HG03521 (cell line): ENCODE measurements at regions not wholly inside any gene's neighbourhood (a gene's known extent, or its start where the extent isn't known, plus 50 kb on each side); places are given as distances from the start of the nearest gene placed in this dataset.

Experiments
- ATAC-seq: cut with Tn5 transposase; IDR thresholded peaks from one replicate; pipeline ENCODE4 v1.9.1; 2021; ENCODE audit warnings: mild to moderate bottlenecking, moderate library complexity; ENCODE audit not compliant: unreplicated experiment

- ATAC-seq = no peak
Measured at GRCh38 chr1:201653883-201654282, 115.0 kb downstream of the NAV1 start.

- no peak for ATAC-seq
Measured at GRCh38 chr1:201655243-201655642, 116.3 kb downstream of the NAV1 start.

- no peak for ATAC-seq
Measured at GRCh38 chr1:201655910-201656309, 117.0 kb downstream of the NAV1 start.

GRCh38 chr1:201656311-201657032 lies 117.5 kb downstream of the NAV1 start:
- ATAC-seq = no peak

- ATAC-seq = no peak
Measured at GRCh38 chr1:201659572-201659971, 120.6 kb downstream of the NAV1 start.

- no peak for ATAC-seq
Measured at GRCh38 chr1:201660931-201661822, 122.2 kb downstream of the NAV1 start.

GRCh38 chr1:201661823-201662359 lies 123.0 kb downstream of the NAV1 start:
- no peak for ATAC-seq

- no peak for ATAC-seq
Measured at GRCh38 chr1:201662646-201663045, 123.7 kb downstream of the NAV1 start.

- ATAC-seq = no peak
Measured at GRCh38 chr1:201663491-201664113, 124.7 kb downstream of the NAV1 start.

- ATAC-seq = no peak
Measured at GRCh38 chr1:201665036-201665435, 126.1 kb downstream of the NAV1 start.

- no peak for ATAC-seq
Measured at GRCh38 chr1:201666102-201666501, 127.2 kb downstream of the NAV1 start.

GRCh38 chr1:201666645-201667044 lies 127.7 kb downstream of the NAV1 start:
- ATAC-seq = no peak

GRCh38 chr1:201667479-201667878 lies 128.6 kb downstream of the NAV1 start:
- no peak for ATAC-seq

- ATAC-seq = no peak
Measured at GRCh38 chr1:201670517-201670916, 131.6 kb downstream of the NAV1 start.

GRCh38 chr1:201672685-201673084 lies 133.8 kb downstream of the NAV1 start:
- ATAC-seq = no peak

- no peak for ATAC-seq
Measured at GRCh38 chr1:201673093-201673492, 134.2 kb downstream of the NAV1 start.

- no peak for ATAC-seq
Measured at GRCh38 chr1:201673915-201674314, 135.0 kb downstream of the NAV1 start.

- ATAC-seq = no peak
Measured at GRCh38 chr1:201675143-201675542, 136.2 kb downstream of the NAV1 start.

- ATAC-seq = no peak
Measured at GRCh38 chr1:201676197-201676596, 137.3 kb downstream of the NAV1 start.

GRCh38 chr1:201676641-201677040 lies 137.7 kb downstream of the NAV1 start:
- ATAC-seq = no peak
